ENCODE measurements at regions not wholly inside any gene's neighbourhood (a gene's known extent, or its start where the extent isn't known, plus 50 kb on each side); places are given as distances from the start of the nearest gene placed in this dataset.

GRCh38 chr1:217076902-217077301 lies 353.7 kb upstream of the ESRRG start:
- TF ChIP-seq, protein P1, sequence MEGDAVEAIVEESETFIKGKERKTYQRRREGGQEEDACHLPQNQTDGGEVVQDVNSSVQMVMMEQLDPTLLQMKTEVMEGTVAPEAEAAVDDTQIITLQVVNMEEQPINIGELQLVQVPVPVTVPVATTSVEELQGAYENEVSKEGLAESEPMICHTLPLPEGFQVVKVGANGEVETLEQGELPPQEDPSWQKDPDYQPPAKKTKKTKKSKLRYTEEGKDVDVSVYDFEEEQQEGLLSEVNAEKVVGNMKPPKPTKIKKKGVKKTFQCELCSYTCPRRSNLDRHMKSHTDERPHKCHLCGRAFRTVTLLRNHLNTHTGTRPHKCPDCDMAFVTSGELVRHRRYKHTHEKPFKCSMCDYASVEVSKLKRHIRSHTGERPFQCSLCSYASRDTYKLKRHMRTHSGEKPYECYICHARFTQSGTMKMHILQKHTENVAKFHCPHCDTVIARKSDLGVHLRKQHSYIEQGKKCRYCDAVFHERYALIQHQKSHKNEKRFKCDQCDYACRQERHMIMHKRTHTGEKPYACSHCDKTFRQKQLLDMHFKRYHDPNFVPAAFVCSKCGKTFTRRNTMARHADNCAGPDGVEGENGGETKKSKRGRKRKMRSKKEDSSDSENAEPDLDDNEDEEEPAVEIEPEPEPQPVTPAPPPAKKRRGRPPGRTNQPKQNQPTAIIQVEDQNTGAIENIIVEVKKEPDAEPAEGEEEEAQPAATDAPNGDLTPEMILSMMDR (IDR thresholded peaks at IDR 0.05): no peak
- TF ChIP-seq POLR2AphosphoS5 (IDR thresholded peaks at IDR 0.05) (no peak), EP300 (IDR thresholded peaks at IDR 0.05) (no peak)
